GM06990 (cell line): ENCODE measurements at regions not wholly inside any gene's neighbourhood (a gene's known extent, or its start where the extent isn't known, plus 50 kb on each side); places are given as distances from the start of the nearest gene placed in this dataset.

Experiments used
- DNase-seq: peaks from one replicate; pipeline ENCODE4 v3.0.0-alpha.2; 2011; ENCODE audit not compliant: insufficient read length; ENCODE audit errors: extremely low read depth
- H3K27me3 ChIP-seq: replicated peaks from 2 replicates; pipeline ENCODE4 v1.6.0; 2011; ENCODE audit warnings: low read length; ENCODE audit not compliant: control insufficient read depth, insufficient read depth
- H3K36me3 ChIP-seq: 2 replicates; pipeline ENCODE4 v1.5.1; 2011; ENCODE audit warnings: low read length; ENCODE audit not compliant: control insufficient read depth, insufficient read depth
- H3K4me3 ChIP-seq: replicated peaks from 2 replicates; pipeline ENCODE4 v1.5.1; 2011; ENCODE audit warnings: low read depth, mild to moderate bottlenecking, control low read depth, low read length
- CTCF ChIP-seq: IDR thresholded peaks from 2 replicates; pipeline ENCODE4 v1.5.1; 2011; ENCODE audit warnings: low read length, control low read depth, mild to moderate bottlenecking, inconsistent platforms; ENCODE audit not compliant: insufficient read depth, poor library complexity, severe bottlenecking

- no peak for TF ChIP-seq CTCF
- H3K27me3 ChIP-seq = no peaks in the 10 kb centered on the region
- no peak overlapping the region for H3K4me3 ChIP-seq
- DNase-seq = no peak
- no peaks in the 10 kb centered on the region for H3K36me3 ChIP-seq
These were observed 361.1 kb downstream of the MID1IP1 start for GRCh38 chrX:39162322-39162735.

- TF ChIP-seq CTCF = no peak
These were observed 362.4 kb downstream of the MID1IP1 start for GRCh38 chrX:39163581-39164126.

GRCh38 chrX:39164212-39164611, 363.0 kb downstream of the MID1IP1 start:
- no peaks in the 10 kb centered on the region for H3K27me3 ChIP-seq
- H3K36me3 ChIP-seq = no peaks in the 10 kb centered on the region
- DNase-seq = no peak
- TF ChIP-seq CTCF = no peak
- no peak overlapping the region for H3K4me3 ChIP-seq

More at GRCh38 chrX:39163581-39164126, 362.4 kb downstream of the MID1IP1 start:
- no peak for DNase-seq
- Histone ChIP-seq H3K36me3 (no peaks in the 10 kb centered on the region), H3K27me3 (no peaks in the 10 kb centered on the region), H3K4me3 (no peak overlapping the region)

- no peaks in the 10 kb centered on the region for H3K27me3 ChIP-seq
- no peak for TF ChIP-seq CTCF
- H3K4me3 ChIP-seq = no peak overlapping the region
- no peak for DNase-seq
- no peaks in the 10 kb centered on the region for H3K36me3 ChIP-seq
These were observed 363.9 kb downstream of the MID1IP1 start for GRCh38 chrX:39165185-39165584.

- Histone ChIP-seq H3K27me3 (no peaks in the 10 kb centered on the region), H3K36me3 (no peaks in the 10 kb centered on the region), H3K4me3 (no peak overlapping the region)
- no peak for DNase-seq
- no peak for TF ChIP-seq CTCF
These were observed 364.5 kb downstream of the MID1IP1 start for GRCh38 chrX:39165773-39166172.

GRCh38 chrX:39167791-39168190, 366.5 kb downstream of the MID1IP1 start:
- no peak for DNase-seq
- H3K27me3 ChIP-seq = no peaks in the 10 kb centered on the region
- no peak for TF ChIP-seq CTCF
- no peaks in the 10 kb centered on the region for H3K36me3 ChIP-seq
- H3K4me3 ChIP-seq = no peak overlapping the region
